Cerebellar cortex (tissue), 1 donor: ENCODE measurements at regions not wholly inside any gene's neighbourhood (a gene's known extent, or its start where the extent isn't known, plus 50 kb on each side); places are given as distances from the start of the nearest gene placed in this dataset.

Source experiments
- DNase-seq: peaks from one replicate; pipeline ENCODE4 v3.0.0-alpha.2; 2015; ENCODE audit warnings: low spot score

DNA sequence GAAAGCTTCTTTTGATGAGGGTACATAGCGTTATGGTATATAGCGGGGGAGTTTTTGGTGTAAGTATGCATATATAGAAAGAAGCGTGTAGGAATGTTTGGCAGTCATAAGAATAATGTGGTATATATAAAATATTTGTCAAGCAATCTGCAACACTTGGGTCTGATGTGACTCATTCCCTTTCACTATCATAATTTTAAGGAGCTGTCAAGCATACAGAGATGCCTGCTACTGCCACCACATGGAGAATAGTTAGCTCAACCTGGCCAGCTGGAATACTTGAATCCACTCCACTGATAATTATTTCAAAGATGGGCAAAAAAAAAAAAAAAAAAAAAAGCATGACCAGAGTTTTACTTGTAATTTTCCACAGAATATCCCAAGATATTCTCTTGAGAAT lies 559.8 kb upstream of the REG3G start:
- DNase-seq = no peak

DNA sequence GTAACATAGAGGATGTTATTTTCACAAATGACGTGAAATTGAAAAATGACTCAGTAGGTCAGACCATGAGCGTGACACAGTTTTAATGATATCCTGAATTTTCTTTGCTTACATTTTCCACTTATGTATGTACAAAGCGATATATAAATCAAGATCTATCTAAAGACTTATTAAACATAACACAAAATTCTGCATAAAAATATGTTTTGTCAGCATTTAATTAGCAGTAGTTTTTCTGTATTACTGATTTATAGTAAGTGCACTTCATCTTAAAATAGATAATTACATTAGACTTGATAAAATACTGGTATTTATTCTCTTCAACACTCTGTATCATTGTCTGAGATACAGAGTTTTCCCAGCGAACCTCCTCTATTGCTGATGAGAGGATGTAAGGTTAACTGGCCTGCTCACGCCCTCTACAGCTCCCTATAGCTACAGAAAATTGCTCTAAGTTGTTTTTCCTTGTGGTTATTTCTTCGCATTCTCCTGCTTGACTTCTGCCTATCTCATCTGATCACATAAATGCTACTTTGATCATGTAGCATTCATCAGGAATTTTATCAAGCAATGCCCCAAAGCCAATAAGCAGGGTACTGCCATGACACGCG lies 548.8 kb upstream of the REG3G start:
- no peak for DNase-seq

DNA sequence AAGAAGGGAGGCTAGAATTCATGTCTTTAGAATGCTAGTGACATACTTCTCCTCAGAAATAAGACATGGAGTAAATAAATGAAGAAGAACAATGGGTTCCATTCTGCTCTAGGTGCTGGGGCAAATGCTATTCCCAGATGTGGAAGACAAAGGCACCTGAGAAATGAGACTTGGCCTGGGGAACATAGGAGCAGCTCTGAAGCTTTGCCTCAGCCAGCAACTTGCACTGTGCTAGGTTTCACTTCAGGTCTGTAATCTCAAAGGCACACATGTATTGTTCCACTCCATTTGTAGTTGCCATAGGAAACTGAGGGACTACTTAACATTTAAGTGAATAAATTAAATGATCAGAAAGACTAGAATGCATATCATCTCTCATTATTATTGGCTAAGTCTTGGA lies 538.9 kb upstream of the REG3G start:
- no peak for DNase-seq

DNA sequence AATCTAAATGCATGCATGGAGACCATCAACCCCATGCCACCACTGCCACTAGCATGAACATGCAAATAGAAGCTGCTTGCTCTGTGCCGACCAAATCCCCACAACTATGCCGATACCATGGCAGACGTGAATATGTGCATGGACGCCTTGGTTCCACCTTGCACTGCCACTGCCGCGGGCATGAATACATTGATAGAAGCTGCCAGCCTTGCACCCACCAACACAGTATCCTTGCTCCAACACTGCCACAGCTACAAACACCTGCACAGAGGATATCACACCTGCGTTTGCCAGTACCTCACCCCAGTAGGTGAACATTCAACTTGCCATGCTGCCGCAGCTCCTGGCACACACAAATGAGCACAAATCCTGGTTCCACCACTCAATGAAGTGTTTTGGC lies 527.4 kb upstream of the REG3G start:
- no peak for DNase-seq

DNA sequence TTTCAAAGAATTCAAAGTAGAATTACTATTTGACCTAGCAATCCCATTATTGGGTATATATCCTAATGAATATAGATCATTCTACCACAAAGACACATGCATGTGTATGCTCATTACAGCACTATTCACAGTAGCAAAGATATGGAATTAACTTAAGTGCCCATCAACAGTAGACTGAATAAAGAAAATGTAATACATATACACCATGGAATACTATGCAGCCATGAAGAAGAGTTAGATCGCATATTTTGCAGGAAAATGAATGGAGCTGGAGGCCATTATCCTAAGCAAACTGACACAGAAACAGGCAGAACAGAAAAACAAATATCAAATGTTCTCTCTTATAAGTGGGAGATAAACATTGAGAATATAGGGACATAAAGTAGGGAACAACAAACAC lies 519.2 kb upstream of the REG3G start:
- no peak for DNase-seq

DNA sequence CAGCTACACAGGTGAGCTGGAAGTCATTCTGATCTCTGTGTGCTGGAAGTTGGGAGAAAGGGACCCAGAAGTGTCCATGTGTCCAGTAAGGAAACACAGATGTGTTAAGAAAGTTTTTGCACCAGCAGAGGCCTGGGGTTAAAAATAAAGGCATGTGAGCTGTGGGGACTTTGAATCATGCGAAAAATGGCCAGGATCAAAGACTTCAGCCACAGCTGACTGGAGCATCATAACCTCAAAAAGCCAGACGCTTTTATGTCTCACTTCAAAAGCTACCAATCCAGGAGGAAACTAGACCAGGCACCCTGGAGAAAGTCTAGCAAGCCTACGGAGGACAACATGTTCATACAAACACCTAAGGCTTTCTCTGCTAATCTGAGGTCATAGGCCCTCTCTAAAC lies 503.6 kb upstream of the REG3G start:
- no peak for DNase-seq

DNA sequence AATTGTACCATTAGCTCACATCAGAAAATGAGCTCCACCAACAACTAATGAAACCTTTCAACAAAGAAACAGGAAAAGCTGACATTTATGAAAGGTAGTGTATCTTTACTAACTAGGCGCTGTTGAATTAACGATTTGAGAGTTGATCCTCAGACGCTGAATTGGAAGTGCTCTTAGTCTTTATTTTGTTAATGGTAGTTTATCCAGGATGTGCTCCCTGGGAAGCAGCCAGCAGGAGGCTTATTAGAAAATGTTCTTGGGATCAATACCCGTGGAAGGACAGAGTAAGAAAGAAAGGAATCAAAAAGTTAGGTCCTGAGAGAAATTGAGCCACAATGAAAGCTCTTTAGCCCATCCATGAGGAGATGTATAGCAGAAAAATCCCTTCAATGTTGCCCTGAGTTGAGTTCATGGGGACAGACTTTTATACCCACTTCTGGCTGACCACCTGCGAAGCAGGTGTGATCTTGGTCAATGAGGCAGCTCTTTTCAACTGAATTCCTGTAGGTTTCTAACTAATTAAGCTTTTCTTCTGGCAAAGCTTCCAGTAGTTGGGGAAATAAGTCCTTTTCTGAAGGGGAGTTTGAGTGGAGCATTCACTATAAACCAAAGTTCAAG lies 492.6 kb upstream of the REG3G start:
- no peak for DNase-seq

DNA sequence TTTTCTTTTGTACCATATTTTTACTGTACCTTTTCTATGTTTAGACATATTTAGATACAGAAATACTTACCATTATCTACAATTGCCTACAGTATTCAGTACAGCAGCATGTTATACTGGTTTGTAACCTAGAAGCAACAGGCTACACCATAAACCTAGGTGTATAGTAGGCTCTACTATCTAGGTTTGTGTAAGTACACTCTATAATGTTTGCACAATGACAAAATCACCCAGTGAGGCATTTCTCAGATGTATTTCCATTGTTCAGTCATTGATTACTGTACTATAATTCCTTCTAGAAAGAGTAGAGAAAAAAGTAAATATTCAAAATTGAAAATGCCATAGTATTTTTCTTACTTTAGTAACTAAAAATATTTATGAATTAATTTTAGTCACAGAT lies 490.1 kb upstream of the REG3G start:
- DNase-seq = no peak

DNA sequence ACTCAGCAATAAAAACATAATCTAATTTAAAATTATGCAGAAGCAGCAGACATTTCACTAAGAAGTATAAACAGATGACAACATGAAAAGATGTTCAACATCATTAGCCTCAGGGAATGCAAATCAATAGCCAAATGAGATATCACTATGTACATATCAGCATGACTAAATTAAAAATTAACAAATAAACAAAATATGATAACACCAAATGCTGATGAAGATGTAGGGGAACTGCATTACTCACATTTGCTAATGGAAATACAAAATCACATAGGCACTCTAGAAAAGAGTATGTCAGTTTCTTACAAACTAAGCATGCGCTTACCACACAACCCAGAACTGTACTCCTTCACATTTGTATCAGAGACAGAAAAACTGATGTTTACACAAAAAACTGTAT lies 487.2 kb upstream of the REG3G start:
- no peak for DNase-seq

DNA sequence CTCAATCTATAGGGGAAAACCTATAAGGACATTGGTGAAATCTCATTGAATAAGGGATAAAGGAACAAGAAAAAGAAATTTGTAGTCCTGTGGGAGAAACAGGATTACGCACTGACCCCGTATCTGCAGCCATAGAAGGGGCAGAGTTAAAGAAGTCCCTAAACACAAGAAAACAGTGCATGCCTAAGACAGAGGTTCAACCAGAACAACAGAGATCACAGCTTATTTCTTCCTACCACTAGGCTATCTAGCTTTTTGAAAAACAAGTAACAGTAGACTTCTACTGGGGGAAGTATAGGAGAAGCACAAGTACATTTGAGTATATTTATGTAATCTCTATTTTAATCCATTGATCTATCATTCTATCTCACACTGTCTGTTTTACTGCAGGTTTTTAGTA lies 485.2 kb upstream of the REG3G start:
- DNase-seq = no peak

DNA sequence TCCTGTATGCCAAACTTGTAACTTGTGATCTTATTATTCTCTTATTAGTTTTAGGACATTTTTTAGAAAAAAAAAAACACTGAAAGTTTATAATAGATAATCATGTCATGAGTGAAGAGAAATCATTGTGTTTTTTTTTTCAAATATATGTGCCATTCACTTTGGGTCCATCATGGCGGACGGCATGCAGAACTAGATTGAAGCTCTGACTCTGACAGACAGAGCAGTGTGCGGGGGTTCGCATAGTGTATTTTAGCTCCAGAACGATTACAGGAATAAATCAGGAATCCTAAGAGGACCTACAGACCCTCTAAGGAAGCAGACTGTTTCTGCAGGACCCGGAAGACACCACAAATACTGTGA lies 484.4 kb upstream of the REG3G start:
- DNase-seq = no peak

DNA sequence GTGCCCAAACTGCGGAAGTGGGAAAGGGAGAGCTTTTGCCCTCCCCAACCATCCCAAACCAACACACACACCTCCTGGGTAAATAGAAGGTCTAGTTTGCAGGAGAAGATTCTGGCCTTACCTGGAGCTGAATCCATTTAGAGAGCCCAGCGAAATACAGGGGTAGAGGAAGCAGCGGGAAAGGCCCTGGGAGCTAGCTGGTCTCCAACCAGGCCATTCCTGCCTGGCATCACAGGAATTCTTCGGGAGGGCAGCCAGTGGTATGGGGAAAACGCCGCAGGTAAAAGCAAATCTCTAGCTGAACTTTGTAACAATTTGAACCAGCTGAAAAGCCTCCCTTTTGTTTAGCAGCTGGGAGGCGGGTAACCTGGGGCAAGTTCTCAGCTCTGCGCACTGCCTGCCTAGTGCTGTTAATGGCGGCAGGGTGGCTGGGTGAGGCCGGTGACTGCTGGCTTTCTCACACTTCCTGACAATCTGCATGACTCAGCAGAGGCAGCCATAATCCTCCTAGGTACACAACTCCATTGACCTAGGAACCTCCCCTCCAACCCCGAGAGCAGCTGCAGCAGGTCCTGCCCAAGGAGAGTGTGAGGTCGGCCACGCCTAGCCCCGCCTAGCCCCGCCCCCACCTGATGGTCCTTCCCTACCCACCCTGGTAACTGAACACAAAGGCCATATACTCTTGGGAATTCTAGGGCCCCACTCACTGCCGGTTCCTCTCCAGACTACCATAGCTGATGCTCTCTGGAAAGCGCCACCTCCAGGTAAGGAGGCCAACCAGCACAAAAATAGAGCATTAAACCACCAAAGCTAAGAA lies 483.8 kb upstream of the REG3G start:
- no peak for DNase-seq

DNA sequence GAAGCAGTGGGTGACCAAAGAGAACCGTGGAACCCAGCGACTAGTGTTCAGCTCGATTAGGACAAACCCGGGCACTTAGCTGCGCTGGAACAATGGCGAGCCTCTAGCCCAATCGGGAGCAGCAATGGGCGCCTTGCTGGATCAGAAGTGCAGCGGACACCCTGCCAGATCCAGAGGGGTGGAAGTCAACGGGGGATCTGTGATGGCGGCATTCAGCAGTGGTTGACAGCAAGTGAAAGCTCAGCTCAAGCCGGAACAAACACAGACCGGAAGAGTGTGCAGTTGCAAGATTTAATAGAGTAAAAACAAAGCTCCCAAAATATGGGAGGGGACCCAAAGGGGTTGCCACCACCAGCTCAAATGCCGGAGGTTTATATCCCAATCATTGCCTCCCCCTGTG lies 478.7 kb upstream of the REG3G start:
- DNase-seq = no peak

DNA sequence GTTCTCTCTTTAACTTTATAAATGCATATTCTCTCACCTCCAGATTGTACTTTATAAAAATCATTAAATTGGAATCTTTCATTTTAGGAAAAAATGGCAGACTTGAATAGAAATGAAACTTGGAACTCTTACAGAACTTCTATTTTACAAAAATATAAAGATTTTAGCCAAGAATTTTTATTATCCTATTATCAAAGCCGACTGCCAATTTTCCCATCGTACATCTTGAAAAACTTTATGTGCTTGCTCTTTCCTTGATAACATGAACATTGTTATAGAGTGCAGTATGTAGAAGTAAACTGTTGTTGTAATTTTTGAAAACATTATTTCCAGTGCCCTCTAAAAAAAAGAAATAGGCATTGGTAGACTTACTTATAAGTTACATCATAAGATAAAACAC lies 475.7 kb upstream of the REG3G start:
- DNase-seq = no peak

DNA sequence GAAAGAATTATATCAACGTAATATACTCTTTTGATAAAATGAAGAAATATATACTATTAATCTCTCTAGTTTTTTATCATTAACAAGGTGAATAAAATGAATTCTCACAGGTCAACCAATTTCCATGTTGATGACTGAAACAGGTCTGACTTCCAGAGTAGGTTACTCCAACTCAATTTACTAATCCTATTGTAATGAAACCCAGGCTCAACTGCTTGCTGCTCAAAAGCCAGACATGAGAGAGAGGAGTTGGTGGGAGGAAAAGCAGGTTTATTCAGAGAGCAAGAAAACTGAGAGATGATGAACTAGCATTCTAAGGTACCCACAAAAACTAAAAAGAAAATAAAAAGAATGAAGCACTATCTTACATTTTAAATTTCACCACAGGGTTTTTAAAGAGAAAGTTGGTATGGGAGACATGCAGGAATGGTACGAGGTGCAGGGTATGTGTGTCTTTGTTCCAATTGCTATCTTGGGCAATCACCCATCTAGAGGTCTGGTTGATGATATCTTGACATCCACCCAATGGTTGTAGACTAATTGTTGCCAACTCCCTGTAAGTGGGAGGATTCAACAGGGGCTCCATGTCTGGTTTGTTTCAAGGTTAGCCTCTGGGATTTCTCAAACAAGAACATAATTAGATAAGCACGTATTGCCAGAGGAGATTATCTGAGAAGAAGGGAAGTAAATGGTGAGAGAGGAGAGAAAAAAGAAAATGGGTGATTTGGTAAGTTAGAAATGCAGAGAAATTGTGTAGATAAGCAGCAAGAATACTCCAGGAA lies 471.4 kb upstream of the REG3G start:
- no peak for DNase-seq

DNA sequence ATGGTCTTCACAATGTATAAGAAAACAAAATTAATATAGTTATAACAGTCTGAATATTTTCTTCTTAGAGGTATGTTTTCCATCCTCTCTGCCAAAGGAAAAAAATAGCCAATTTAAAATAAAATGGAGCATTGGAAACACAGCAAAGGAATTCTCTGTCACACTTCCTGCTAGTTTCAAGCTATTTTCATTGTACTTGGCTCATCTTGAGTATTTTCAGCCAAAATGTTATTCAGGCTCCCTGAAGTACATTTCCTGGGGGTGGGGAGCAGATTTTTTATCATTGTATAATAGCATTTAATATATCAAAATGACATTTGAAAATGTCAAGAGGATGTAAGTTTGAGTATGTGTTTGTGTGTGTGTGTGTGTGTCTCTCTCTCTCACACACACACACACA lies 463.6 kb upstream of the REG3G start:
- no peak for DNase-seq

DNA sequence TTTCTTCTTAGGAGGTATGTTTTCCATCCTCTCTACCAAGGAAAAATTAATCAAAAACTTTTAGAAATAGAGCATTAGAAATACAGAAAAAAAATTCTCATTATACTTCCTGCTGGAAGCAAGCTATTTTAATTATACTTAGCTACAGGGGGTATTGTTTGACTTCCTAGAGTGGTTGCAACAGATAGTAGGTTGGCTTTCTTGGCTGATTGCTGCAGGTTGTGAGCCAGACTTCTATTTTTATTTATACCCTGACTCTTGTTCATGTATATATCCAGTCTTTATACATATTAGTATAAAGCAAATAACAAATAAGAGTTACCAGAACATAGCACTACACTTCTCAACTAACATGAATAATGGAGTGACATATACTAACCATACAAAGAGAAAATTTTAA lies 460.8 kb upstream of the REG3G start:
- DNase-seq = no peak

DNA sequence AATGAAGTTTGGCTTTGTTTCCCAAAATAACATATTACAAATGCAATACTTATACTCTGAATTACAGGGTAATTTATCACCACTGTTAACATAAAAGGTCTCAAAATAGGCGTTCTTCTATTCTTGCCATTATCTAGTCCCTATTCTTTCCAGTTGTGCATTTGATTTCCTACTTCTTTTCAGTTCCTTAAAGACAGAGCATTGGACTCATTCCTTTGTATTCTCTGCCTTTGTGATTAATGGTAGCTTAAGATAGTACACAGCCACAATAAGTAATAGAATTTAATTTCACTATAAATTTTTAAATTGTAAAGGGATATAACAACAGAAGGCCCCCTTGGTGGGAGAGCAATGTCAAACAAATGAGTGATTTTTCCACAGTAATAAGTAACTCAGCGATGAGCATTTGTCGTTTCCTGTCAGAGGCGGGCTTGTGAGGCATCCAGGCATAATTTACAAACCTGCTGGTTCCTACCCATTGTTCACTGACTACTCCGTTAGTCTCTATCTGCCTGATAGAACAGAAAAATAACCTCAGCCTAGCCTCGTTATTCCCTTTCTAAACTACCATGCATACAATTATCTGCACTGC lies 456.6 kb upstream of the REG3G start:
- DNase-seq = no peak

DNA sequence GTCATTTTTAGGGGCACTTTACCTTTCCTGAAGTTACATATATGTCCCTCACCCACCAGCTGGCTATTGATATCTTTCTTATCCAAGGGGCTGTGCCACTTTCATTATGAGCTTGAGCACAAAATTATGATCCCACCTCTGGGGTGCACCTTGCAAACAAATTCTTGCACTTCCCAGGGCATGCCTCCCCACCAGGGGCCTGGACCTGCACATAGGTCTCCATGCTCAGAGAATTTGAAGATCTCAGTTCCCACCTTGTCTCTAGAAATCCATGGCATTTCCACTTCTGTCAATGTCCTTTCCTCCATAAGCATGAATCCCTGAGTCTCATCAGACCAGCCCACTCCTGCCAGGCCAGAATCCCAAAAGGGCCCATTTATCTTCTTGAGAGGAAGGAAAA lies 449.1 kb upstream of the REG3G start:
- DNase-seq = no peak

DNA sequence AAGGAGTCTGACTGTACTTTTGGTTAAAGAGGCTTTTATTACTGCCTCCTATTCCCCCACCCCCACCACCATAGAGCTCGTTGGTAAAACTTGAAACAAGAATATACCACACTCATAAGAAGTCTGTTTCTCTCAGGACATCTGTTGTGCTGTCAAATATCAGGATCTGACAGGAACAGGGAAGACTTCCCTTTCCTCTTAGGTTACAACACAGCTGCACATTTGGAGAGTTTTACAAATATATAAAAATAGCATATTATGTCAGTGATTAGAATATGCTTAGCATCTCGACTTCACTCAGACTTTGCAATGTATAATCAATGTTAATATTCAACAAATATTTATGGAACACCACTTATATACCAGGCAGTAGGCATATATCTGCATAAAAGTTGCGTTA lies 439.6 kb upstream of the REG3G start:
- DNase-seq = no peak

DNA sequence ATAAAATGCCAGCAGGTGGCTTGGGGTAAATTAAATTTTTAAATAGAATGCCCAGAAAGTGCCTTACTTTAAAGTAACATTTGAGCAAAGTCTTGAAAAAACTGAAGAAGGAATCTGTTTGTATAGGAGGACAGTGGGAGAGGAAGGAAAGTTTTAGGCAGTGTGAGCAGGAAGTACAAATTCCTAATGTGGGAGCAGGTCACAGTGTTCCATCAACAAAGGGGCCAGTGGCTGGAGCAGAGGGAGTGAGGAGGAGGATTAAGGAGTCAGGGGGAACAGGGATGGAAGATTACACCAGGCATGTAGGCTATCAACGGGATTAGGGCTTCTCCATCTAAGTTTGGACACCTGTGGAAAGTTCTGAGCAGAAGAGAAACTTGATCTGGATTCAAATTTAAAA lies 439.2 kb upstream of the REG3G start:
- no peak for DNase-seq

DNA sequence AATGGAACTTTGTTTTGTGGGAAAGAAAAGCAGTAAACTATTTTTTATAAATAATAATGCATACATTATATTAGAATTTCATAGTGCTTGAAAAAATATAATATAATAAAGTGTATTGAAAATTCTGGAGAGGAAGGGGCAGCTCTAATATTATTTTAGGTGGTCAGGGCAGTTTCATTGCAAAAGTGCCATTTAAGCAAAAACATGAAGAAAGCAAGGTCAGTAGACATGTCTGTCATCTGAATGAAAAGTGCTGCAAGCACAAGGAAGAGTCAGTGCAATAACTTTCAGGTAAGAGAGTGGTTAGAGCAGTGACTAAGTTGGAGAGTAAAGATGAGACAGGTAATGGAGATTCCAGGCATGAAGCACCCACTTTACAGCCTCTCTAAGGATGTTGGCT lies 435.6 kb upstream of the REG3G start:
- DNase-seq = no peak

DNA sequence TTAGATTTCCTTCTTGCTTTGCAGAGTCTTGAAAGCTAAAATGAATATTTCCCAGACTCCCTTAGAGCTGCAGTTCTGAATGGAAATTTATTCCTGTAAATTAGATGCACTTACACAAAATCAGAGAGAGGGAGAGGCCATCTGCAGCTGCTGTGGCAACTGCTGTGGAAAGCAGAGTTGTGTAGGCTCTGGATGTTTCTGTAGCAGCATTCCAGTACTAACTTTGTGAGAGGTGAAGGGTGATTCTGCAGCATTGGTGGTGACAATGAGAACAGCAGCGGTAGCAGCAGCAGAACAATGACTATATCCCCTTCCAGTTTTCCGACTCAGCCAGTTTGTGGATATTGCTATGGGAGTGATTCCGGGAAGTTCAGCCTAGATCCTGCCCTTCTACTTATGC lies 433.0 kb upstream of the REG3G start:
- no peak for DNase-seq
